ENCODE measurements at regions not wholly inside any gene's neighbourhood (a gene's known extent, or its start where the extent isn't known, plus 50 kb on each side); places are given as distances from the start of the nearest gene placed in this dataset.

DNA sequence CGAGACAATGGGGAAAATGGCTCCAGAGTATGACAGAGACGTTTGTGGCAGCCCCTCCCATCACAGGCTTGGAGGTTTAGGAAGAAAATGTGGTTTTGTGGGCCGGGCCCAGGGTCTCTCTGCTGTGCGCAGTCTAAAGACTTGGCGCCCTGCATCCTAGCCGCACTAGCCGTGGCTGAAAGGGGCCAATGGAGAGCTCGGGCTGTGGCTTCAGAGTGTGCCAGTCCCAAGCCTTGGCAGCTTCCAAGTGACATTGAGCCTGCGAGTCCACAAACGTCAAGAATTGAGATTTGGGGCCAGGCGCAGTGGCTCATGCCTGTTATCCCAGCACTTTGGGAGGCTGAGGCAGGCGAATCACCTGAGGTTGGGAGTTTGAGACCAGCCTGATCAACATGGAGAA, 513.1 kb downstream of the PCDH17 start:
- H3K4me1 ChIP-seq (ENCODE audit: insufficient read depth) = peaks cover 5% of the 10 kb centered on the region; the same call in 1 of the 2 replicates
- H3K9me3 Mint-ChIP-seq = peaks cover 51% of the 10 kb centered on the region
- no peak overlapping the region for H3K4me3 ChIP-seq
- TF ChIP-seq, protein P1, sequence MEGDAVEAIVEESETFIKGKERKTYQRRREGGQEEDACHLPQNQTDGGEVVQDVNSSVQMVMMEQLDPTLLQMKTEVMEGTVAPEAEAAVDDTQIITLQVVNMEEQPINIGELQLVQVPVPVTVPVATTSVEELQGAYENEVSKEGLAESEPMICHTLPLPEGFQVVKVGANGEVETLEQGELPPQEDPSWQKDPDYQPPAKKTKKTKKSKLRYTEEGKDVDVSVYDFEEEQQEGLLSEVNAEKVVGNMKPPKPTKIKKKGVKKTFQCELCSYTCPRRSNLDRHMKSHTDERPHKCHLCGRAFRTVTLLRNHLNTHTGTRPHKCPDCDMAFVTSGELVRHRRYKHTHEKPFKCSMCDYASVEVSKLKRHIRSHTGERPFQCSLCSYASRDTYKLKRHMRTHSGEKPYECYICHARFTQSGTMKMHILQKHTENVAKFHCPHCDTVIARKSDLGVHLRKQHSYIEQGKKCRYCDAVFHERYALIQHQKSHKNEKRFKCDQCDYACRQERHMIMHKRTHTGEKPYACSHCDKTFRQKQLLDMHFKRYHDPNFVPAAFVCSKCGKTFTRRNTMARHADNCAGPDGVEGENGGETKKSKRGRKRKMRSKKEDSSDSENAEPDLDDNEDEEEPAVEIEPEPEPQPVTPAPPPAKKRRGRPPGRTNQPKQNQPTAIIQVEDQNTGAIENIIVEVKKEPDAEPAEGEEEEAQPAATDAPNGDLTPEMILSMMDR (conservative IDR thresholded peaks at IDR 0.05; ENCODE audit: low read depth in 2 of 2) = no peak
- TF ChIP-seq, protein P2, sequence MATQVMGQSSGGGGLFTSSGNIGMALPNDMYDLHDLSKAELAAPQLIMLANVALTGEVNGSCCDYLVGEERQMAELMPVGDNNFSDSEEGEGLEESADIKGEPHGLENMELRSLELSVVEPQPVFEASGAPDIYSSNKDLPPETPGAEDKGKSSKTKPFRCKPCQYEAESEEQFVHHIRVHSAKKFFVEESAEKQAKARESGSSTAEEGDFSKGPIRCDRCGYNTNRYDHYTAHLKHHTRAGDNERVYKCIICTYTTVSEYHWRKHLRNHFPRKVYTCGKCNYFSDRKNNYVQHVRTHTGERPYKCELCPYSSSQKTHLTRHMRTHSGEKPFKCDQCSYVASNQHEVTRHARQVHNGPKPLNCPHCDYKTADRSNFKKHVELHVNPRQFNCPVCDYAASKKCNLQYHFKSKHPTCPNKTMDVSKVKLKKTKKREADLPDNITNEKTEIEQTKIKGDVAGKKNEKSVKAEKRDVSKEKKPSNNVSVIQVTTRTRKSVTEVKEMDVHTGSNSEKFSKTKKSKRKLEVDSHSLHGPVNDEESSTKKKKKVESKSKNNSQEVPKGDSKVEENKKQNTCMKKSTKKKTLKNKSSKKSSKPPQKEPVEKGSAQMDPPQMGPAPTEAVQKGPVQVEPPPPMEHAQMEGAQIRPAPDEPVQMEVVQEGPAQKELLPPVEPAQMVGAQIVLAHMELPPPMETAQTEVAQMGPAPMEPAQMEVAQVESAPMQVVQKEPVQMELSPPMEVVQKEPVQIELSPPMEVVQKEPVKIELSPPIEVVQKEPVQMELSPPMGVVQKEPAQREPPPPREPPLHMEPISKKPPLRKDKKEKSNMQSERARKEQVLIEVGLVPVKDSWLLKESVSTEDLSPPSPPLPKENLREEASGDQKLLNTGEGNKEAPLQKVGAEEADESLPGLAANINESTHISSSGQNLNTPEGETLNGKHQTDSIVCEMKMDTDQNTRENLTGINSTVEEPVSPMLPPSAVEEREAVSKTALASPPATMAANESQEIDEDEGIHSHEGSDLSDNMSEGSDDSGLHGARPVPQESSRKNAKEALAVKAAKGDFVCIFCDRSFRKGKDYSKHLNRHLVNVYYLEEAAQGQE (IDR thresholded peaks at IDR 0.05; ENCODE audit: unreplicated experiment) = no peak
- TF ChIP-seq STAT1 (IDR thresholded peaks at IDR 0.05; ENCODE audit: unreplicated experiment) = no peak
- no peak for TF ChIP-seq ZNF114 (CRISPR knock-in tag; IDR thresholded peaks at IDR 0.05)
- no peak for TF ChIP-seq NANOG (IDR thresholded peaks at IDR 0.05; ENCODE audit: borderline replicate concordance)
- no peak for TF ChIP-seq POLR2AphosphoS5 (IDR thresholded peaks at IDR 0.05; ENCODE audit: low read depth)
- TF ChIP-seq, protein P3, sequence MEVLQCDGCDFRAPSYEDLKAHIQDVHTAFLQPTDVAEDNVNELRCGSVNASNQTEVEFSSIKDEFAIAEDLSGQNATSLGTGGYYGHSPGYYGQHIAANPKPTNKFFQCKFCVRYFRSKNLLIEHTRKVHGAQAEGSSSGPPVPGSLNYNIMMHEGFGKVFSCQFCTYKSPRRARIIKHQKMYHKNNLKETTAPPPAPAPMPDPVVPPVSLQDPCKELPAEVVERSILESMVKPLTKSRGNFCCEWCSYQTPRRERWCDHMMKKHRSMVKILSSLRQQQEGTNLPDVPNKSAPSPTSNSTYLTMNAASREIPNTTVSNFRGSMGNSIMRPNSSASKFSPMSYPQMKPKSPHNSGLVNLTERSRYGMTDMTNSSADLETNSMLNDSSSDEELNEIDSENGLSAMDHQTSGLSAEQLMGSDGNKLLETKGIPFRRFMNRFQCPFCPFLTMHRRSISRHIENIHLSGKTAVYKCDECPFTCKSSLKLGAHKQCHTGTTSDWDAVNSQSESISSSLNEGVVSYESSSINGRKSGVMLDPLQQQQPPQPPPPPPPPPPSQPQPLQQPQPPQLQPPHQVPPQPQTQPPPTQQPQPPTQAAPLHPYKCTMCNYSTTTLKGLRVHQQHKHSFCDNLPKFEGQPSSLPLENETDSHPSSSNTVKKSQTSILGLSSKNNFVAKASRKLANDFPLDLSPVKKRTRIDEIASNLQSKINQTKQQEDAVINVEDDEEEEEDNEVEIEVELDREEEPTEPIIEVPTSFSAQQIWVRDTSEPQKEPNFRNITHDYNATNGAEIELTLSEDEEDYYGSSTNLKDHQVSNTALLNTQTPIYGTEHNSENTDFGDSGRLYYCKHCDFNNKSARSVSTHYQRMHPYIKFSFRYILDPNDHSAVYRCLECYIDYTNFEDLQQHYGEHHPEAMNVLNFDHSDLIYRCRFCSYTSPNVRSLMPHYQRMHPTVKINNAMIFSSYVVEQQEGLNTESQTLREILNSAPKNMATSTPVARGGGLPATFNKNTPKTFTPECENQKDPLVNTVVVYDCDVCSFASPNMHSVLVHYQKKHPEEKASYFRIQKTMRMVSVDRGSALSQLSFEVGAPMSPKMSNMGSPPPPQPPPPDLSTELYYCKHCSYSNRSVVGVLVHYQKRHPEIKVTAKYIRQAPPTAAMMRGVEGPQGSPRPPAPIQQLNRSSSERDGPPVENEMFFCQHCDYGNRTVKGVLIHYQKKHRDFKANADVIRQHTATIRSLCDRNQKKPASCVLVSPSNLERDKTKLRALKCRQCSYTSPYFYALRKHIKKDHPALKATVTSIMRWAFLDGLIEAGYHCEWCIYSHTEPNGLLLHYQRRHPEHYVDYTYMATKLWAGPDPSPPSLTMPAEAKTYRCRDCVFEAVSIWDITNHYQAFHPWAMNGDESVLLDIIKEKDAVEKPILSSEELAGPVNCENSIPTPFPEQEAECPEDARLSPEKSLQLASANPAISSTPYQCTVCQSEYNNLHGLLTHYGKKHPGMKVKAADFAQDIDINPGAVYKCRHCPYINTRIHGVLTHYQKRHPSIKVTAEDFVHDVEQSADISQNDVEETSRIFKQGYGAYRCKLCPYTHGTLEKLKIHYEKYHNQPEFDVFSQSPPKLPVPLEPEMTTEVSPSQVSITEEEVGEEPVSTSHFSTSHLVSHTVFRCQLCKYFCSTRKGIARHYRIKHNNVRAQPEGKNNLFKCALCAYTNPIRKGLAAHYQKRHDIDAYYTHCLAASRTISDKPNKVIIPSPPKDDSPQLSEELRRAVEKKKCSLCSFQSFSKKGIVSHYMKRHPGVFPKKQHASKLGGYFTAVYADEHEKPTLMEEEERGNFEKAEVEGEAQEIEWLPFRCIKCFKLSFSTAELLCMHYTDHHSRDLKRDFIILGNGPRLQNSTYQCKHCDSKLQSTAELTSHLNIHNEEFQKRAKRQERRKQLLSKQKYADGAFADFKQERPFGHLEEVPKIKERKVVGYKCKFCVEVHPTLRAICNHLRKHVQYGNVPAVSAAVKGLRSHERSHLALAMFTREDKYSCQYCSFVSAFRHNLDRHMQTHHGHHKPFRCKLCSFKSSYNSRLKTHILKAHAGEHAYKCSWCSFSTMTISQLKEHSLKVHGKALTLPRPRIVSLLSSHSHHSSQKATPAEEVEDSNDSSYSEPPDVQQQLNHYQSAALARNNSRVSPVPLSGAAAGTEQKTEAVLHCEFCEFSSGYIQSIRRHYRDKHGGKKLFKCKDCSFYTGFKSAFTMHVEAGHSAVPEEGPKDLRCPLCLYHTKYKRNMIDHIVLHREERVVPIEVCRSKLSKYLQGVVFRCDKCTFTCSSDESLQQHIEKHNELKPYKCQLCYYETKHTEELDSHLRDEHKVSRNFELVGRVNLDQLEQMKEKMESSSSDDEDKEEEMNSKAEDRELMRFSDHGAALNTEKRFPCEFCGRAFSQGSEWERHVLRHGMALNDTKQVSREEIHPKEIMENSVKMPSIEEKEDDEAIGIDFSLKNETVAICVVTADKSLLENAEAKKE (CRISPR knock-in tag; IDR thresholded peaks at IDR 0.05) = no peak
- TF ChIP-seq CREB1 (CRISPR knock-in tag; IDR thresholded peaks at IDR 0.05; ENCODE audit: low read depth) = no peak
- no peak for TF ChIP-seq JUNB (IDR thresholded peaks at IDR 0.05; ENCODE audit: unreplicated experiment)
- TF ChIP-seq EZH2phosphoT487 (IDR thresholded peaks at IDR 0.05; ENCODE audit: unreplicated experiment) = no peak
- TF ChIP-seq, protein P4, sequence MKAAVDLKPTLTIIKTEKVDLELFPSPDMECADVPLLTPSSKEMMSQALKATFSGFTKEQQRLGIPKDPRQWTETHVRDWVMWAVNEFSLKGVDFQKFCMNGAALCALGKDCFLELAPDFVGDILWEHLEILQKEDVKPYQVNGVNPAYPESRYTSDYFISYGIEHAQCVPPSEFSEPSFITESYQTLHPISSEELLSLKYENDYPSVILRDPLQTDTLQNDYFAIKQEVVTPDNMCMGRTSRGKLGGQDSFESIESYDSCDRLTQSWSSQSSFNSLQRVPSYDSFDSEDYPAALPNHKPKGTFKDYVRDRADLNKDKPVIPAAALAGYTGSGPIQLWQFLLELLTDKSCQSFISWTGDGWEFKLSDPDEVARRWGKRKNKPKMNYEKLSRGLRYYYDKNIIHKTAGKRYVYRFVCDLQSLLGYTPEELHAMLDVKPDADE (IDR thresholded peaks at IDR 0.05) = no peak
- TF ChIP-seq EZH2 (IDR thresholded peaks at IDR 0.05; ENCODE audit: low read depth, unreplicated experiment) = no peak
- TF ChIP-seq ZNF331 (CRISPR knock-in tag; IDR thresholded peaks at IDR 0.05; ENCODE audit: low read depth) = no peak
- peaks cover 6% of the 10 kb centered on the region; the same call in 1 of the 2 replicates for H3K9me2 ChIP-seq (ENCODE audit: insufficient read depth)
- no peaks in the 10 kb centered on the region for H4K20me1 ChIP-seq (replicated peaks; ENCODE audit: insufficient read depth)
- no peaks in the 10 kb centered on the region for H3K79me2 ChIP-seq (replicated peaks; ENCODE audit: insufficient read depth)
- no peaks in the 10 kb centered on the region for H3K27me3 ChIP-seq (ENCODE audit: insufficient read depth)
- H3K4me3 Mint-ChIP-seq = no peak overlapping the region
- peaks cover 10% of the 10 kb centered on the region; the same call in 1 of the 2 replicates for H3K36me3 ChIP-seq (ENCODE audit: insufficient read depth)
- no peak for DNase-seq (ENCODE audit: low spot score)
- H3K27ac Mint-ChIP-seq = no peak overlapping the region
- peaks cover 2% of the 10 kb centered on the region for H3K27me3 Mint-ChIP-seq (ENCODE audit: insufficient read depth, low read depth, poor library complexity)
- H3F3A ChIP-seq (replicated peaks; ENCODE audit: low read depth) = no peaks in the 10 kb centered on the region
- peaks cover 13% of the 10 kb centered on the region for H3K4me1 Mint-ChIP-seq
- H3K27ac ChIP-seq (ENCODE audit: low read depth) = no peak overlapping the region
- no peak overlapping the region for H3K4me2 ChIP-seq
- H2AFZ ChIP-seq = no peak overlapping the region
- no peak for ATAC-seq
- peaks cover 43% of the 10 kb centered on the region for H3K36me3 Mint-ChIP-seq (ENCODE audit: low read depth)

Data from GM23338 (cell line).